ENCODE measurements at regions not wholly inside any gene's neighbourhood (a gene's known extent, or its start where the extent isn't known, plus 50 kb on each side); places are given as distances from the start of the nearest gene placed in this dataset.

DNA sequence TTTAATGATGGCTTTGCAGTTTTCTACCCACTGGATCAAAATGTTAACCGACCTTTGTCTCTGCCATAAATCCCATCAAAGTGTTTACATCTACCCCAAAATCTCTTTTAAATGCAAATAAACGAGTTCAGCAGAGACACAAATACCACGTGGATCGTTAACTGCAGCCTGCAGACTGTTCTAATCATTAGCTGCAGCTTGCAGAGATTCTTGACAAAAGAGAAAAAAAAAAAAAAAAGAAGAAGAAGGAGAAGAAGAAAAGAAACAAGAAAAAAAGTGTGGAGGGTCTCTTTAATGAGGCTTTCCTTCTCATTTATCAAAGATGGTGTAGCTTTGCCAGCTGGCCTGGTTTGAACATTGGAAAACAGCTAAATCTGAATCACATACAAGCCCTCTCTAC is 275.7 kb downstream of the NEDD1 start:
- DNase-seq = no peak

DNA sequence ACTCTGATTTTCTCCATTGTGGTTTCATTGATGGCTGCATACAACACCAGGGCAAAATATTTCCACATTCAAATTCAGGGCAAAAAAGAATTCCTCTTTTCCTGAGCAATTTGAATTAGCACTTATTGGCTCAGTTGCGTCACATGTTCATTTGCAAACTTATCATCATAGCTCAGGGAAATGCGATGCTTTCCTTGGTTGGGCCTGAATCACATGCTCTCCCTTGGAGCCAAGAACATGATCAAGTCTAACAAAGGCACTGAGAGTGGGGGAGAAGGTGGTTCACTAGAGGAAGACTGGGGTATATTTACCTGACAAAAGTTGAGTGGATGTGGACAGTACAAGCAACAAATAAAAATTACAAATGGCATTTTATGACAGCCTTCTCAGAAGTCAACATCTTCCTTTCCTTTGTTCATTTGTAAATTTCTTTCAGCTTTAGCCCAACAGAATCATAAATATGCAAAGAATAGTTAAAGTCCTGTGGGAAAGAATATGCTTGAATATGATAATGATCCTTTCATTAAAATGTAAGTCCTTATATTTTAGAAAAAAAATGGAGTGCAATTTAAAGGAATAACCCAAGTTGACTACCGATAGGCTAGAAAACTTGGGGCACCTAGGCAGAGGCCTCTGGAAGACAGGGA is 277.2 kb downstream of the NEDD1 start:
- DNase-seq = no peak

DNA sequence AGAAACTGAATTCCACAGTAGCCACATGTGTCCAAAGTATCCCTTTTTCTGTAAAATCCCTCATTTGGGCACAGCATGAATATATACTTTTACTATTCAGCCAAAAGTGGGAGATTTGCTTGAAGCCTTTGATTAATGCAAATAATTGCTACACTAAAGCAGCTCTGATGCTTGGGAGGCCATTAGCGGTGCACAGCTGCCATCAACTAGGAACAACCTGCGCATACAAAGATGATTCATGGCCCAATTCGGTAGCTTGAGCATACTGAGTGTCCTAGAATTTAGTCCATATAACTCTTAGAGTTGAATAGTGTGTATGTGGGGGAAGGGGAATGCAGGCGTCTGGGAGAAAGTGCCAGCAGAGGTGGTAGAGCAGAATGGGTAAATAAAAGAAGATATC is 277.0 kb upstream of the RMST start:
- no peak for DNase-seq

DNA sequence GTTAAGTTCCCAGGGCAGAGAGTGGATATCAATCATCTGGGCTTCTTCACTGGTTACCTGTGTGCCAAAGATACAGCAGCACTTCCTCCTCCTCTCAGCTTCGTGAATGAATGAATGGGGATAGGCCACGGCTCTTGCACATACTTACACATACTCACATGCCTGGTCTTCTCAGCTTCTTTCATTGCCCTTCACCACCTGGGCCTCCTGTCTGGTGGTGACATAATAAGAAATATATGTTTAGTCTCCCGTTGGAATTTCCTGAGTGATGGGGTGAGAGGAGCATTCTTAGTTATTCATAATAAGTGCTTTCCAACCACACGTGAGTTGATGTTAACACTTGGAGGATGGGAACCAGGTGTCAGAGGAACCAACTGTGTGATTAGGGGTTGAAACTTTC is 268.1 kb upstream of the RMST start:
- DNase-seq = no peak

- DNase-seq = no peak
These were observed 262.4 kb upstream of the RMST start for GRCh38 chr12:97200181-97200580.

GRCh38 chr12:97203408-97203807 is 259.2 kb upstream of the RMST start:
- no peak for DNase-seq

GRCh38 chr12:97209997-97210396 is 252.6 kb upstream of the RMST start:
- no peak for DNase-seq

DNA sequence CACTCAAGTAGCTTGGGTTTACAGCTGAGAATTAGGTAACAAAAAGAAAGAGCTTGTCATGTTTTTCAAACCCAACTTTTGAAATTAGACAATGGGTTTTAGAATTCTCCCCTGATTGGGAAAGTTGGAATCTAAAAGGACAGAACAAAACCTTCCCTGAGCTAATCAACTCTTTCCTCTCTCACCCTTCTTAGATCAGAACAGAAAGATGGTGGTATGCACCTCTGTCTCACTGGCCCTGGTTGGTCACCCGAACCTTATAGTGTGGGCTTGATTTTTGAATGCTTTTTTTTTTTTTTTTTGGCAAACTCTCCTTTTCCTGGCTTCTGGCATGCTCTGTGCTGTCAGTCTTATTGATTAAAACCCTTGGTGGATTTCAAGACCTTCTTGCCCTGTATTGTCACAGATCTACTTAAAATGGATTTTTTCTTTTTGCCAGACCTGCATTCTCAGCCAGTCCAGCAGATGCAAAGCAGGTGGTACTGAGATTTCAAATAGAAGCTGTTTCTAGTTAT is 251.1 kb upstream of the RMST start:
- DNase-seq = no peak

DNA sequence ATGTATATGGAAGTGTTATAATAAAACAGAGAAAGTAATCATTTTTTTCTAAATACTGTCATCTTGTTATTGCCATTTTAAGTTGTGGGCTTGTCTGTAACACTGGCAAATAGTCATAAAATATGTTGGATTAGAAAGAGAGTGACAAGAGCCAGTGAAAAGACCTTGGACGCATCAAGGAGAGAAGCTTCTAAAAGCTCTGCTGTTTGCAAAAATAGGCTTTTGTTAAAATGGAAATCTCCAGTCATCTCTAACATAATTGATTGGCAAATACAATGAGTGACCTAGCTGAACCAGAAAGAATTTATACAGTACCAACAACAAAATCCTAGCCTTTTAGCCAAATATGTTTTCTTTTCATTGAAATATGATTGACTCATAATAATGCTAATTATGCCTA is 245.8 kb upstream of the RMST start:
- DNase-seq = no peak

DNA sequence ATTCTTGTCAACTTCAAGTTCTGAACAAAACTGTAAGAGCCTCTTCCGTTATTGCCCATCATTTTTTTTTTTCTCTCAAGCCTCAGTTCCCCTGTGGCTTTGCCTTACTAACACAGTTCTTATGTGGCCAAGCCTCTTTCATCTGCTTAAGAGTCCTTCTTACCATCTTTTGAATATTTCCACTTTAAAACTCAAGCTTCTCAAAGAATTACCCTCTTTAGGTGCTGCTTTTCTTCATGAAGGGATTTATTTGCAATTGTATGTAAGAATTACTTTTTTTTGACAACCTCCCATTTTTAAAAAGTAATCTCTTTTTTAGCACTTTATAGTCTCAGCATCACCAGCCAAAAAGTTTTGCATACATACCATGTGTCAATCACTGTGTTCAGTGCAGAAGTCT is 240.2 kb upstream of the RMST start:
- no peak for DNase-seq

GRCh38 chr12:97223419-97223818 is 239.2 kb upstream of the RMST start:
- DNase-seq = no peak

DNA sequence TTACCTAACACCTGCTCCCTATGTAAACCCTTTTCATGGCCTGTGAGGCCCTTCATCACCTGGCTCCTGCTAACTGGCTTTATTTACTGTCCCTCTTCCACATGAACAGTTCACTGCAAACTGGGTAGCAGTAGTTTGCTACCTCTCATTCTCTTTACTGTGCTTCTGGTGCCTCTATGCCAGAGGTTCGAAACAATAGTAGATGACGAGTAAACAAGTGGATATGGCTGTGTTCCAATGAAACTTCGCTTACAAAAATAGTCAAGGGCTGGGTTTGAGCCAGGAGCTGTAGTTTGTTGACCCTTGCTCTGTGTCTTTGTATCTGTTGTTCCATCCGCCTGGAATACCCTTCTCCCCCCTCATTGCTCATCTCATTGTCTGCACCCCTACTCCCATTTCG is 233.6 kb upstream of the RMST start:
- no peak for DNase-seq

DNA sequence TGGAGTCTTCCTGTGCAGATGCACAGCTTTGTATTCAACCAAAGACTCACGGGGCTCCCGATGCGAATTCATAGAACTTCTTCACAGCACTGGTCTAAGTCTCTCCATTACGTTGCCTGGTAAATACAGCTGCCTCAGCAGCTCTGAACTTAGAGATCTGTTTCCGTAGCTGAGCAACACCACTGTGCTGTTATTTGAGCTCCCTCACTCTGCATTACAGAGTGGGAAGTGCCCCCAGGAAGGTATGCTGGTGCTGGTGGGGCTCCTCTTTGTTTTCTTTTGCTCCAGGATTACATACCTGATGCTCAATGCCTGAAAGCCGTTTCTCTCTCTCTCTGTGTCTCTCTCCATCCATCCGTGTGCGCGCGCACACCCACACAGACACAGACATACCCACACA is 227.5 kb upstream of the RMST start:
- DNase-seq = no peak

DNA sequence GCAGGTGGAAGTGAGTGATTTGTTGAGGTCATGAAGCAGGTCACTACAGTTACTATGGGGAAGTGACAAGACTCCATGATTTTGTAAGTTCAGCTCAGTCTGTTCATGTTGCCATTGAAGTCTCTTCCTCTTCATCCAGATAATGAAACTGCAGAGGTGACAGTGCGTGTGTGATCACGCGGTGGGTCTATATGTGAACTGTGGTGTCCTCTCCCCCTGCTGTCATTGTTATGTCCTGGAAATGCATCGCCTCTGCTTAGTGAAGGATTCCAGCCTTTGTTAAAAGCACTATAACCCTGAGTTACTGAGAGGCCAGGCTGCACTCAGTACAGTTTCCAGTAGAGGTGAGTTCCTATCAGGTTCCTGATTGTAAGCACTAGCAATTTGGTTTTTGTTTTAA is 216.2 kb upstream of the RMST start:
- DNase-seq = no peak

GRCh38 chr12:97250483-97250882 is 212.1 kb upstream of the RMST start:
- DNase-seq = no peak

DNA sequence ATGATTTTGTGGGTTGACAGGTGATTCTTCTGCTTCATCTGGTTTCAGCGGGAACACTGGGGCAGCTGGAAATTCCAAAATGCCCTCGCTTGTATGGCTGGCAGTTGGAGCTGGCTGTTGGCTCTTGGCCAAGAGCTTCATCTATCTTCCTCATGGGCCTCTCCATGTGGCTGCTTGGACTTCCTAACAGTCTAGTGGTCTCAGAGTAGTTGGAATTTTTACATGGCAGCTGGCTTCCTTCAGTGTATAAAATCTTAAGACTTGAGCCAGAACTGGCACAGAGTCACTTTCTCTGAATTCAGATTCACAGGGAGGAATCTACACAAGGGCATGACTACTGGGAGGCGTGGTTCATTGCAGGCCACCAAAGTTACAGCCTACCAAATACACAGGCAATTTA is 204.9 kb upstream of the RMST start:
- DNase-seq = no peak

- no peak for DNase-seq
These were observed 203.5 kb upstream of the RMST start for GRCh38 chr12:97259098-97259497.

- no peak for DNase-seq
These were observed 201.8 kb upstream of the RMST start for GRCh38 chr12:97260786-97261185.

DNA sequence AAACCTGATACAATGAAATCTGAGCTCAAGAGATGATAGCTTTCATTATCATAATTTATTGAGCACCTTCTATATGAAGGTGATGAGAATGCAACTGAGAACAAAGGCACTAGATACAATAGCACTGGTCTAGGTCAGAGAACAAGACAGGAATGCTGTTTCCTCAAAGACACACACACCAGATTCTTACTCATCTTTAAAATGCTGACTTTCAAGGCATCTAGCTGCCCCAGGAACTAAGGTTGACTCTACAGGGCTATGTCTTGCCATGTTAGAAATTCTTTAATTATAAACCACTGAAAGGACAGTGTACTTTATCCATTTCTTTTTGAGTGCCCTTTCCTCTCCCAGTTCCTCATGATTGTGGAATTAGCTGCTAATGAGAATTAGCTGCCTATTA is 195.4 kb upstream of the RMST start:
- no peak for DNase-seq

DNA sequence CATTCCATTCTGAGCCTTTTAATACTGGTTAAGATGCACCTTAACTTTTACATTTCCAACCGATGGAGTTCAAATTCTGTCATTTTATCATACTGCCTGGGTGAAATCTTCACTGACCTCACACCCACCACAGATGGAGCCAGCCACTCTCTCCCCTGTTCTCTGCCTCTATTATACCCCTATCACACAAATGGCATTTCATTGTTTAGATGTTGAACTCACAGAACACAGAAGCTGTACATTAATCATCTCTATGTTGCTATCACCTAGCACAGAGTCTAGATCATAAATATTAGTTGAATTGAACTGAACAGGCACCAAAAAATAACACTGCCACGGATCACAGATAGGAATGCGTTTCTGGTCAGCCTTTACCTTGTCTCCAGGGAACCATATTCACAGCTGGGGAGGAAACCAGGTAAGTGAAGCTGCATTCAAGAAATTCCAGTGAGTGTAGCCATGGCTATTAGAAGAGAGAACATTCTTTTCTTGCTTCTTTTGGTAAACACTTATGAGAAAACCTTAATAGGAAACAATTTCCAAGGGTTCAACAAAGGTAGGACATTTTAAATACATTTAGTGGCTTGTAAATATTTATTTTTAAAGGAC is 194.9 kb upstream of the RMST start:
- no peak for DNase-seq

- DNase-seq = no peak
These were observed 190.1 kb upstream of the RMST start for GRCh38 chr12:97272471-97272870.

GRCh38 chr12:97274386-97274785 is 188.2 kb upstream of the RMST start:
- no peak for DNase-seq

- DNase-seq = no peak
These were observed 187.3 kb upstream of the RMST start for GRCh38 chr12:97275256-97275655.

GRCh38 chr12:97275728-97276590 is 186.6 kb upstream of the RMST start:
- no peak for DNase-seq
